Fibroblast of skin of right biceps (primary cell): ENCODE measurements at regions not wholly inside any gene's neighbourhood (a gene's known extent, or its start where the extent isn't known, plus 50 kb on each side); places are given as distances from the start of the nearest gene placed in this dataset.
"Not testable (repeated sequence)": the region's sequence is repeated elsewhere in the genome, so short reads cannot be mapped to it uniquely, and the experiment has no call there.

Source experiments
- DNase-seq: peaks from one replicate; pipeline ENCODE4 v3.0.0-alpha.2; 2013

- no peak for DNase-seq
Observed at GRCh38 chr15:69602921-69603320, 150.3 kb downstream of the RPLP1 start.

GRCh38 chr15:69603369-69604071 is 150.9 kb downstream of the RPLP1 start:
- DNase-seq = no peak

- no peak for DNase-seq
Observed at GRCh38 chr15:69604072-69604411, 151.4 kb downstream of the RPLP1 start.

- DNase-seq = no peak
Observed at GRCh38 chr15:69606144-69606543, 153.5 kb downstream of the RPLP1 start.

- DNase-seq = peak; percentile 45
Observed at GRCh38 chr15:69606921-69607500, 154.4 kb downstream of the RPLP1 start.

- DNase-seq = no peak
Observed at GRCh38 chr15:69608661-69609060, 156.0 kb downstream of the RPLP1 start.

GRCh38 chr15:69609176-69609575 is 156.6 kb downstream of the RPLP1 start:
- peak; percentile 37 for DNase-seq

- no peak for DNase-seq
Observed at GRCh38 chr15:69609776-69610175, 157.2 kb downstream of the RPLP1 start.

- no peak for DNase-seq
Observed at GRCh38 chr15:69610277-69610676, 157.7 kb downstream of the RPLP1 start.

GRCh38 chr15:69610858-69611257 is 158.2 kb downstream of the RPLP1 start:
- DNase-seq = no peak

- no peak for DNase-seq
Observed at GRCh38 chr15:69612112-69612511, 159.5 kb downstream of the RPLP1 start.

GRCh38 chr15:69613182-69613581 is 160.6 kb downstream of the RPLP1 start:
- no peak for DNase-seq

GRCh38 chr15:69613988-69614387 is 161.4 kb downstream of the RPLP1 start:
- no peak for DNase-seq

- DNase-seq = no peak
Observed at GRCh38 chr15:69615736-69616135, 163.1 kb downstream of the RPLP1 start.

GRCh38 chr15:69616558-69616957 is 163.9 kb downstream of the RPLP1 start:
- DNase-seq = no peak

- not testable (repeated sequence) for DNase-seq
Observed at GRCh38 chr15:69617144-69617543, 164.5 kb downstream of the RPLP1 start.

- no peak for DNase-seq
Observed at GRCh38 chr15:69623392-69624154, 171.0 kb downstream of the RPLP1 start.

- no peak for DNase-seq
Observed at GRCh38 chr15:69624155-69624520, 171.5 kb downstream of the RPLP1 start.

GRCh38 chr15:69624816-69625215 is 172.2 kb downstream of the RPLP1 start:
- DNase-seq = no peak

GRCh38 chr15:69625328-69625727 is 172.7 kb downstream of the RPLP1 start:
- no peak for DNase-seq

GRCh38 chr15:69626095-69627066 is 173.8 kb downstream of the RPLP1 start:
- no peak for DNase-seq

GRCh38 chr15:69627548-69628158 is 175.0 kb downstream of the RPLP1 start:
- no peak for DNase-seq
